GM12865 (cell line): ENCODE measurements at regions not wholly inside any gene's neighbourhood (a gene's known extent, or its start where the extent isn't known, plus 50 kb on each side); places are given as distances from the start of the nearest gene placed in this dataset.

Experiments used
- DNase-seq: peaks from one replicate; pipeline ENCODE4 v3.0.0; 2010; ENCODE audit warnings: low read depth
- H3K4me3 ChIP-seq: 2 replicates; pipeline ENCODE4 v1.5.1; 2011; ENCODE audit warnings: mild to moderate bottlenecking, low read depth, low read length, control low read depth
- CTCF ChIP-seq: IDR thresholded peaks from 2 replicates; pipeline ENCODE4 v1.5.1; 2011; ENCODE audit warnings: low read length, control low read depth, low read depth, inconsistent platforms; ENCODE audit not compliant: insufficient read depth; ENCODE audit errors: missing control alignments

GRCh38 chr11:39674761-39675160 is 1784.7 kb downstream of the LRRC4C start:
- no peak for TF ChIP-seq CTCF
- no peak for DNase-seq
- H3K4me3 ChIP-seq, result no peak overlapping the region

GRCh38 chr11:39674024-39674423 is 1785.4 kb downstream of the LRRC4C start:
- no peak for DNase-seq
- TF ChIP-seq CTCF, result no peak
- no peak overlapping the region for H3K4me3 ChIP-seq

GRCh38 chr11:39668640-39669039 is 1790.8 kb downstream of the LRRC4C start:
- no peak for TF ChIP-seq CTCF
- no peak overlapping the region for H3K4me3 ChIP-seq
- no peak for DNase-seq

GRCh38 chr11:39664023-39664422 is 1795.4 kb downstream of the LRRC4C start:
- no peak overlapping the region for H3K4me3 ChIP-seq
- no peak for TF ChIP-seq CTCF
- DNase-seq, result no peak

GRCh38 chr11:39661890-39662289 is 1797.6 kb downstream of the LRRC4C start:
- no peak for DNase-seq
- H3K4me3 ChIP-seq, result no peak overlapping the region
- TF ChIP-seq CTCF, result no peak

GRCh38 chr11:39651857-39652461 is 1807.5 kb downstream of the LRRC4C start:
- TF ChIP-seq CTCF, result no peak
- no peak overlapping the region for H3K4me3 ChIP-seq
- no peak for DNase-seq

- no peak for DNase-seq
- TF ChIP-seq CTCF, result no peak
- H3K4me3 ChIP-seq, result no peak overlapping the region
Observed at GRCh38 chr11:39641751-39642150, 1817.7 kb downstream of the LRRC4C start.
